HG03342 (cell line): ENCODE measurements at regions not wholly inside any gene's neighbourhood (a gene's known extent, or its start where the extent isn't known, plus 50 kb on each side); places are given as distances from the start of the nearest gene placed in this dataset.
A peak's percentile ranks its signal among the peaks of the same experiment; 100 is the strongest.

ENCODE experiments used
- ATAC-seq: cut with Tn5 transposase; IDR thresholded peaks from one replicate; pipeline ENCODE4 v1.9.1; 2021; ENCODE audit warnings: mild to moderate bottlenecking, moderate library complexity; ENCODE audit not compliant: unreplicated experiment

DNA sequence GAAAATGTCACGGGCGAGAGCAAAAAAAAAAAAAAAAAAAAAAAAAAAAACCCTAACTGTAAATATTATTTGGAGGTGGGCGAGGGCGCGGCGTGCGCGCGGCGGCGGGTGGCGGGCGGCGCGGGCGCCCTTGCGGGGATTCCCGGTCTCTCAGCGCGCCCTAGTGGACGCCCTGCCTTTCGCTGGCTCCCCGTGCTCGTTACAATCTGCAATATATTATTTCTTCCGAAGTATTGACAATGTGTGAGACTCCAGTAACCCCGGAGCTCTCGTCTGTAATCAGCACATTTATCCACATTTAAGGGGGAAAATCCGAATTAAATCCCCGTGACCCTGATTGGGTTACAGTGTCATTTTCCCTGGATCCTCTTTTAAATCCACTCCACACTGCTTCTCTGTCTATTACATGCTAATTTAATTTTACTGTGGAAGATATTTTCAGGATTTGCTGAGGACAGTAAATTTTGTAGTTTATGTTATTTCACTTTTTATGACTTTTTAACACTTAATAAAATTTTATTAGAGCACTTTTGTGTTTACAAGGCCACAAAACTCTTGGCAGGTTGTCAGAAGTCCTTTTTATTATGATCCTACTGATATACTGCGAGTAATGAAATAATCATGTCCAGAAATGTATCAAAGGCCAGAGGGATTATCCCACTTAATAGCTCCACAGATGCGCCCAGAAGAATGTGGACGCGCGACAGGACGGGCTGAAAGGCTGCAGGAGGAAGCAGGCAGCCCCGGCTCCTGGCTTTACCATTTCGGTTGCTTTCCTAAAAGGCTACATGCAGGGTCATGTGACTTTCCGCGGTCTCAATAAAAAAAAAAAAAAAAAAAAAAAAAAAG is 369.1 kb downstream of the MTX2 start:
- ATAC-seq: peak; percentile 71

DNA sequence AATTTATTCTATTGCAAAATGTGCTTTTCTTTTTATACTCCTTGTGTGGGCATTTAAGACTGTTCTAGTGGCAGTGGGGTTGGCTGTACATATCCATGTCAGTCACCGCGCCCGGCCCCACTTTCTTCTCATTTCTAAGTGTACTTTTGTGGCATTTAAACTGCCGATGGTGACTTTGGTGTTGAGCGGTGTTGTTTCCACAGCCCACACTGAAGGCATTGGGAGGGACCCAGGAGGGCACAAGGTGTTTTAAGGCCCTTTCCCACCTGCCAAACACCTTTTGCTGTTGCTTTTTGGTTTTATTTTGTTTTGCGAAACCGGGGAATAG is 369.7 kb downstream of the MTX2 start:
- no peak for ATAC-seq

DNA sequence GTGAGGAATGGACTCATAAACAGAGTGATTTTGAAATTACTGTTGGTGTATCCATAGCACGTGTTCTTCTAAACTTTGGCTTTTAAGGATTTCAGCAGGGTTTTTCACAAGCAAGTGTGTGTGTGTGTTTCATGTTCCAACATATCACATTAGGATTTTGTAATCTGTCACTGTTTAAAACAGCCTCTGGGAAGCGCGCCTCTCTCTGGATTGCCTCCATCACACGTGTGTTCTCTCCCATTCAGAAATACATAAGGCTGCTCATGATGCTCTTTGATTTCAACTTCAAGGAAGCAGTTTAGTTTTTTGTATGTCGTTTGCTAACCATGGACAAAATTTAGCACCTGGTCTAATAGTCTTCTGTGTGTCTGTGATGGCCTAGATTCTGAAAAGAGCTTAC is 370.4 kb downstream of the MTX2 start:
- ATAC-seq: no peak

DNA sequence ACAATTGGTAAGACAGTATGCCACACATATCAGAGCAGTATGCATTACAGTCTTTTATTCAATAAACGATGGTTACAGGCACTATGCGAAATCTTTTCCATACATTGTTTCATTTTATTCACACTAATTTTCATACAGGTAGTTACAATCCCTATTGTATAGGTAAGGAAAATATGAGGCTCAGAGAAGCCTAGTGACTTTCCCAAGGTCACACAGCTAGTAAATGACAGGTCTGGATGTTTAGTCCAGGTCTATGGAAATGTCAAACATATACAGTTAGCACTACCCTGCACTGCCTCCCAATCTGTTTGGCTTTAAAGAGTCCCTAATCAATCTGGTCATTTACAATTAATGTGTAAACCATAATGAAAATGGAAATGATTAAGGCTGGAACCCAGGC is 372.2 kb downstream of the MTX2 start:
- no peak for ATAC-seq

DNA sequence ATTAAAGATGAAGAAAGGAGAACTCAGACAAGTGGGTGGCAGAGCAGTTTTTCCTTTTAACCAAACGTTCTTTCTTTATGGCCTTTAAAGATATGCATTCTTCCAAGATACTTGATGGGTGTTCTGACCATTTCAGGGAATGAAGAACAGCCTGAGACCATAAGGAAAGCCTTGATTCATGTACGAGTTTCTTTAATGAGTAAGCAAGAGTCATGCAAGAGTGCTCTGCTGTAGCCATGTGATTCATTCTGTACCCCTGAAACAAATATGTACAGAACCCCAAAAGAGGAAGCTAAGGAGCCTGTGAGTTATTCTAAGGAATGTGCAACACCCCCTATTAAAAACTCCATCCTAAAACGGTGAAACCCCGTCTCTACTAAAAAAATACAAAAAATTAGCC is 372.8 kb downstream of the MTX2 start:
- ATAC-seq: peak; percentile 75

DNA sequence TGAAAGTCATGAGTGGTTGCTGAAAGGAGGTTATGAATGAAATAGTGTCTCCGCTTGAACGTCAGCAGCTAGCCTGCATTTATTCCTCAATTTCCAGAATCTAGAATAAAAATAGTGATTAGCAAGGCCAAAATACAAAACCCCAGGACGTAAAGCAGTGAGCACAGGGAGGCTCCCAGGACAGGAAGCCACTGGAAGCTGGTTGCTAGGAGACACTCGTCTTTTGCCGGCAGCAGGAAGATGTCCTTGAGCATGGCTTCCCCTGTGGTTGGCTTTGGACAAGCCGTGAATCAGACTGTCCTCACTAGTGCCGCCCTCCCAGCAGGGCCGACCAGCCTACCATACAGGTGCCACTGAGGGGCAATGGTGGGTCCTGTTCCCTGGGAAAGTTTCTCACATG is 374.4 kb downstream of the MTX2 start:
- no peak for ATAC-seq

DNA sequence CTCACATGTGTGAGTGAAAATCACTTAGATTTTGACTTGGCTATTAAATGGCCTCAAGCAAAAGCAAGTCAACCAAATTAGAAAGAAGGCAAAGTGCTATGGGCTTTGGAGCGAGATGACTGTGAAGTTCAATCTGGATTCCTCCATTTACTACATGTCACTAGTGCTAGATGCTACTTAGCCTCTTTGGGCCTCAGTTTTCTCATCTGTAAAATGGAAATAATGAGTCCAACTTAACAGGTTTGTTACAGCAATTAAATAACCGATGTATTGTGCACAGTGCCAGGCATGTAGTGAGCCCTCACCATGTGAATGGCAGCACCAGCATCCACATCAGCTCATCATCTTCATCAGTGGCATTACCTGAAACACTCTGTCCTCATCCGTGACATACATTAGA is 376.3 kb downstream of the MTX2 start:
- ATAC-seq: no peak

DNA sequence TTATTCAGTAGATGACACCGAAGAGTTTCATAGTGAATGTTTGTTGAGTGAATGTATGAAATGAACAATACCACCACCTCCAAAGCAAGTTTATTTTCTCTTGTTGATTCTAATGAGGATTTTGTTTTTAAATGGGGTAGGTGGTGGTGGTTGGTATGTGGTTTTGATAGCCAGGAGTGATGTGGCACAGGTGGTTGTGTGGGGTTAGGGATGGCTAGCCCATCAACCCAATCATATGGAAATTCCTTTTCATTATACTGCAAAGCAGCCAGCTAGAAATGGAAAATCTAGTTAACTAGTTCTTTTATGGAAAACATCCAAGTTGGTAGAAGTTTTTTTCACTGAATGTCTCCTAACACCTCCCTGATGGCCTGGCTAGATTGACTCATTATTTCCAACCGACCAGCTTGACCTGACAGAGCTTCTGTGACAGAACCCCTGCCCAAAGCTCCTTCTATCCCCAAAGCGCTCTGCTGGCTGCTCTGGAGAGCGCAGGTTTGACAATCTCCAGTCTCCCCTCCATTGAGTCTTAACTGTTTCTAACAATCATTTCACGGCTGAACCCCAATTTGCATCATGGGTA is 376.9 kb downstream of the MTX2 start:
- no peak for ATAC-seq

DNA sequence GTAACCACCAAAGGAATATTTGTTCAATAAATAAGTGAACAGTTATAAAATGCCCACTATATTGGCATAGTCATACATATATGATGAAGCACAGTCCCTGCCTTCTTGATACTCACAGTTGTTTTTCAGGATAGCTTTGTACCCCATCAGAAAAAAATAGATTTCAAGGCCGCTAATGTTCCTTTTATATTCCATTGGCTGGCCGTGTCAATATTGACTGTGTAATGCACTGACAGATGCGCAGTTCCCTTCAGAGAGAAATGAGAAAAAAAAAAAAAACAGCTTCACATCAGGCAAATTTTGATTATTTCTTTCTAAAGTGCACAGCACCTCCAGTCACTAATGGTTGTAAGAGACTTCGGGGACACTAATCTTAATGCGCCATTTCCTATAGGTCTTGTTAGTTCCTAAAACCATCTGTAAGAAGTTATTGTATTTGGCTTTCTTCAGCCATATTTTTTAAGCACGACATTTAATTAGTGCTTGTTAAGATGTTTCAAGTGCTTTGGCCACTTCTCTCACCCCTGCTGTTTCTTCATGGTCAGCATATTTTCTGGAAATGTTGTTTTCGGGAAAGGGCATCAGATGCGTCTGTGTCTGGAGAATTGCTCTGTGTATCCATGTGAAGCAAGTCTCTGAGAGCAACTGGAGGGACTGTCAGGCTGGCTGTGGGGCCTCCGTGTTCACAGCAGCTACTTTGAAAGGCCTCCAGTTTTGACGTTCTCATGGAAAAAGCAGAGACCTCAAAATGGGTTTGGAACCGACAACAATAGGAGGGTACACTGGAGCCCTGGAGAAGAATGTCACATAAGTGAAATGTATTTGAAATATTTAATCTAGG is 378.3 kb downstream of the MTX2 start:
- no peak for ATAC-seq

DNA sequence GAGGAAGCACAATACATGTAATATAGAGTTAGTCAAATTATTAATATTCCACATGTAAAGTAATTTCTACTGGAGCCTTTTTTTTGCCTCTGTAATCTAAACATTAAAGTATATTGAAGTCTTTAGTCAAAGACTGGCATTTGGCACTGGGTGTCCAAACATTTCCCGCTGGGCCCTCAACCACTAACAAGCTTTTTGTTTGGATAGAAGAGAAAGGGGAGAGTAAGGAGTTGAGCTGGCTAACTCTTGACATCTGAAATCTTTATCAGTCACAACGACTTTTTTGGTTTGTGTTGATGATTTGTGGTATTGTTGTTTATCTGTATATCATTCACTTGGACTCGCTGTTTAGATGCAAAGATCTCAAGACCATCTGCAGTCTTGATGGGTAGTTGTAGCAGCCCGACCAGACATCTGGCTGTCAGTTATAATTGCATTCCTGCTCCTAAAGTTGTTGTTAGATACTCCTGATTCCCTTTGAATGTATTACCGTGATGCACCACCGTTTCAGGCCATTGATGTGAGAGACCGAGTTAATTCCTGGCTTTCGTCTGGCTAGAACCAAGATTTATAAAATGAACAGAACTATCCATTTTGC is 379.6 kb downstream of the MTX2 start:
- no peak for ATAC-seq

DNA sequence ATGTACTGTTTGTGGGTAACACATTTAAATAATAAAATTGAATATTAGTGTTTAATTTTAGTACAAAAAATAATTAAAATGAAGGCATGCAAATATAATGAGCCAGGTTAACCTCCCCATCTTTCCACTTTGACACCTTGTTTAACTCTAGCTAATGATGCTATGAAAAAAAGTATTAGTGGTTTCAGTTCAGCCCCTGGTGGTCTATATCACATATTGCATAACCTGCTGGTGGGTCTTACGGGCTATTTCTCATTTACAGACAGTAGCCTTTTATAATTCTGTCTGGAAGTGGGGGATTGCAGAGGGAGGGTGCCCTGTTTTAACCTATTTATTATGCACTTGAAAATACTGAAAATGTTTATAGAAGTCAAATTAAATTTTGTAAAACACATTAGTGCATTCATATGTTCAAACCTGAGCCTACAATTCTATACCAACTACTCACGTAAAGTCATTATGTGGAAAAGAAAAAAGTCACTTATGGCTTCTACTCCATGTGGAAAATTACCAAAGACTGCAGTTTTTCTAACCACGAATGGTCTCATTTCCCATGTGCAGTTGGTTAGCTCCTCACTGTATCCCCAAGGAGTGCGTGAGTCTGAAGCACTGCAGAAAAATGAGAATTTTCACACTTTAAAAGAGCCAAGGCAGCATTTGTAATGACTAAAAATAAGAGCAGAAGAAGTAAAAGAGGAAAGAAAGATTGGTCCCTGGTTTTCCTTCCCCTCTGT is 381.0 kb downstream of the MTX2 start:
- ATAC-seq: no peak

DNA sequence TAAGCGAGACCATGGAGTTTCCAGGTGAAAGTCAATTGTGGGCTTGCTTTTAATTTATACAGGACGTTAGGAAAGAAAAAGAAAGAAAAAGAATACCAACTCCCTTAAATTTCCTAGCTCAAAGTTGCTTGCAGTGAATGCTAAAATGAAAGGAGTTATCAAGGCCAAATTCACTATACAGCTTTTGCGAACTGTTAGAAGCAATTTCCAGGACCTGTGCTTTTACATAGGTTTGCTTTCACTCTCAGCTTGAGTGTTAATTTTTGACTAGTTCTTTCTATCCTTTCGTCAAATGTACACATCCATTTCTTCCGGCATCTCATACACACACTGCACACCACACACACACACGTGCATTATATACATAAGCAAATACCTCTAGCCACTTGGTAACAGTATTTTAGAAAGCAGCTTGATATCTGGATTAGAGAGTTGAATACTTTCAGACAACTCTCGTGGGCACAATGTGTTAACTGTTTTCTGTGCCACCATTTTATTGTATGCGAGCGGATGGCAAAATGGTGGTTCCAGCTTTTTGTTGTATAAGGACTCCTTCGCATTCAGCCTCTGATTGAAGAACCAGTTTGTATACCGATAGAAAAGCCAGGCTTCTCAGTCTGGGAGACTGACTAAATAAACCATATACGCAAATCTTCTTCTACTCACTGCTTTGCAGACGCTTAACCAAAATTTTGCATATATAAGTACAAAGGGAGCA is 381.8 kb downstream of the MTX2 start:
- ATAC-seq: no peak

DNA sequence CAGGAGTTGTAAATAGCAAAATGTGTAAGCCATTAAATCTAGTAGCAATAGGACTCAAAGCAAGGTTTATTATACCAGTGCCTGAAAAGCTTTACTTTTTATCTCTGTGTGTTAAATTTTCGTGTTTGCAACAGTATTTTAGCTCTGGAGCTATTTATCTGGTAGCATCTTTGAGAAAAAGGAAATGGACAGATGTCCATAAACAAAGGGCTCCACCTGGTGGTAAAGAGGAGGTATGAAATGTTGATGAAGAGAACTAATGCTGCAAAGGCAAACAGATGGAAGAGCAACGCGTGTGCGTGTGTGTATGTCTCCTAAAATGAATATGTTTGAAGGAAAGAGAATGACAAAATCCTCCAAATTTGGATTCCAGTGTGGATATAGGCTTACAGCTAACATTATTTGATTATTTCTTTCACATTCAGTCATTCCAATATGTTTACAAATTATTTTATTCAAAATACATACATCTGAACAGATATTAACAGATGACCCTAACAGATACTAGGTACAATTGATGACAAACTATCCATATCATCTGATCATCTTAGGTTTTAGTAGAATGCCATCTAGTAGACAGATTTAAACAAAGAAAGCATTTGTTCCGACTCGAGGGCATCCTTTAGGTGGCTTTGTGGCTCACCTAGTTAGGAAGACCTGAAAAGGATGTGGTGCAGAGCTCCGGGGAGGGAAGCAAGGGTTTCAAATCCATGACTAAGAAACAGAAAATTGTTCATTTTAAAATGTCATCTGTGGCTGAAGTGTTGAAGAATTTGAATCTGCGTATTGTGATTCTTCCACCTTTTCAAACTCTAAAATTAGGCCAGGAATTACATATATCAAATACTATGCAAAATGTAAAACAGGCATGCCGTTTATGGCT is 383.3 kb downstream of the MTX2 start:
- peak; percentile 65 for ATAC-seq

DNA sequence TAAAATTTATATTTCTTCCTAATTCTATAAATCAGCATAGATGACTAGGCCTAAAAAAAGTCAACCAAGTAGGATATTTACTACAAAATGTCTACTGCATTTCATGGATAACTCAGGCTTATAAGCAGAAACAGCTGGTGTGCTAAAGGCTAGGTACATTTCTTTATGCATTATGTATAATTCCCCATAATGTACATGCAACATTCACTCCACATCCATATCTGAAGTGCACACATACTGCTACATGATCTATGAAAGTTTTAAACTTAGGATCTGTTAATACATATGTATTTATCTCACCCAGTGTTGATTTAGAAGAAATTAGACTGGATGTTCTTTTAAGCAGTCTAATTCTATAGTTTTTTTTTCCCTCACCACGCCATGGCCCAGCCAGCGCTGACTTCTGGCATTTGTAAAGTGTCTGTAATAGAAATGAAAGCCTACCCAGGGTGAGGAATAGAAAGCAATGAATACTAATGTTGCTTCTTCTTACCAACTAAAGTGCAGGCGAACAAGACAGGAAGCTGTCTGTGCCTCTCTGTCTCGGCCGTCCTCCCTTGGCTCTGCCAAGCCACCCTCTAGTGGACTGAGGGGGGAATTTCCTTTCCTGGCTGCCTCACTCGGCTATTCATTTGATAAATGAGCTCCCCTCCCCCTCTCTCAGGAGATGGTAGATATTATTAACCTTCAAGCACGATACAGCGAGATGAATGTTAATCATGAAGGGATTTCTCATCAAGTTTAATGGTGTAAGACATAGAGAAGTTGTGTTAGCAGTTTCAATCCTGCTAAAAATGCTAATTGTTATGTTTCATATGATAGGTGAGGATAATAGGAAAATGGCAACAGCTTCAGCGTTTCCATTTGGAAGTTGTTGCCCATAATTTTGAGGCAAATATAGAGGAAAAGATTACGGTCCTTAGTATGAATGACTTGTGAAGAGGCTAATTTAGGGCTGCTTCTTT is 384.5 kb downstream of the MTX2 start:
- ATAC-seq: peak; percentile 88

DNA sequence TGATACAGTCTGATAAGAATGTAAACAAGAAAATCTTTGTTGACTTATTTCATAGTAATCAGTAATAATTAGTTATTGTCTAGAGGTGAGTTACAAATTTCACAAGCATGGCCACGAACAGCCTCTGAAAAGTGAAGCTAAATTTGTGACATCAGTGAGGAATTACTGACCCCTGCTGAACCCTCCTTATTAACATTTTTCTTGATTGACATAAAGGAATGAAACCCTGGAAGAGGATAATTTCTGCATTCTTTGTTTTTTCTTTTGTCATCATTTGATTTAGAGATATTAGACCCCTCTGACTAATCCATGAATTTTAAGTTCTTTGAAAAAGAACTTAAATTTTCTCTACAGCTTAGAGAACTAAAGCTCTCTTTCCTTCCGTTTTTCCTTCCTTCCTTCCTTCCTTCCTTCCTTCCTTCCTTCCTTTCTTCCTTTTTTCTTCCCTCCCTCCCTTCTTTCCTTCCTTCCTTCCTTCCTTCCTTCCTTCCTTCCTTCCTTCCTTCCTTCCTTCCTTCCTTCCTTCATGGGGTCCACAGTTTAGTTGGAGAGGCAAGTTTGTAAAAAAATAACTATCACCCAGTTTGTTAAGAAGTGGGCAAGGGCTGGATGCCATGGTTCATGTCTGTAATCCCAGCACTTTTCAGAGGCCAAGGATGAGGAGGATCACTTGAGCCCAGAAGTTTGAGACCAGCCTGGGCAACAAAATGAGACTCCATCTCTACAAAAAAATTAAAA is 387.0 kb downstream of the MTX2 start:
- no peak for ATAC-seq

DNA sequence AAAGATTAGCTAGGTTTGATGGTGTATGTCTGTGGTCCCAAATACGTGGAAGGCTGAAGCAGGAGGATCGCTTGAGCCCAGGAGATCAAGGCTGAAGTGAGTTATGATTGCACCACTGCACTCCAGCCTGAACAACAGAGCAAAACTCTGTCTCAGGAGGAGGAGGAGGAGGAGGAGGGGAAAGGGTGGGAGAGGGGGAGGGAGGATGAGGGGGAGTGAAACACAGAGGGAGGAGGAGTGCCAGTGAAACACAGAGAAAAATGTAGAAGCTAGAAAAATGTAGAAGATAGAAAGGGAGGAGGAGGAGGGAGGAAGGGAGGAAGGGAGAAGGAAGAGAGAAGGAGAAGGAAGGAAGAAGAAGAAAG is 387.5 kb downstream of the MTX2 start:
- no peak for ATAC-seq

DNA sequence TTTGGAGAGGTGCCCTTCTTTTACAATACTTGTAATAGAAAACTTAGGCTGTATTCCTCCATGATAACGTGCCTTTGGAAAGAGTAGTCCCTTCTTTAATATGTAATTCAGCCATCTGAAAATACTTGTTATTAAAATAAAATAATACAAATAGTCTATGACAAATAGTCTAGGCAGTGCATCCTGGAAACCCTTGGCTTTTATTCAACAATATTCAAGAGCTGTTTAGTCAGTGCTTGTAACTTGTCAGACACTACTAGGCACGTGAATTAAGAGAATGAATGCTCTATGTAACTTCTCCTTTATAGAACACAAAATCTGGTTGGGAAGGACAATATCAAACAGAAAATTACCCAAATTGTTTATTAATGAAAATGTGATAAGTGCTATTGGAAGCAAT is 388.2 kb downstream of the MTX2 start:
- ATAC-seq: no peak

DNA sequence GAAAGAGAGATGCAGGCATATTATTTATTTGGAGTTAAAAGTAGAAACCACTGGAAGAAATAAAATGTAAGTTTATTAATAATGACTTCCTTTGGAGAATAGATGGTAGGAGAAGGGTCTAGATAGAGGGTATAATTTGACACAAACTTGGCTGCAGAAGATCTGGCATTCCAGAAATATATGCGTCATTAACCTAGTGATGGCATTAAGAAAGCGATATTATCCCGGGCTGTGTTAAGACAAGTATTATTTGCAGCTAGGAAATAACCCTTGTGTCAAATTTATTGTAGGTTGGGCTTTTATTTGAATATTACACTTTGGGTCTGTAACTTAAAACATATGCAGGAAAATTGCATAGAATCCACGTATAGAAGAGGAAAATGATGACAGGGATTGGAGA is 389.5 kb downstream of the MTX2 start:
- no peak for ATAC-seq
